Smooth muscle cell (in vitro differentiated cells): ENCODE measurements at regions not wholly inside any gene's neighbourhood (a gene's known extent, or its start where the extent isn't known, plus 50 kb on each side); places are given as distances from the start of the nearest gene placed in this dataset.
A peak's percentile ranks its signal among the peaks of the same experiment; 100 is the strongest.

ENCODE experiments used
- DNase-seq: peaks from one replicate; lab custom pipeline; 2025; ENCODE audit not compliant: unreplicated experiment; lab: John Stamatoyannopoulos, UW
- H2AFZ ChIP-seq: fragments of 200-600 bp; sonication (generic); 2 replicates; pipeline ENCODE4 v1.6.0; 2016; ENCODE audit warnings: antibody characterized with exemption, low read depth, mild to moderate bottlenecking
- H3F3A ChIP-seq: fragments of 200-600 bp; sonication (generic); 2 replicates; pipeline ENCODE4 v1.6.0; 2017; ENCODE audit warnings: antibody characterized with exemption, low read depth
- H3K27ac ChIP-seq: fragments of 200-600 bp; sonication (generic); 2 replicates; pipeline ENCODE4 v1.5.1; 2016; ENCODE audit warnings: low read depth, mild to moderate bottlenecking
- H3K27me3 ChIP-seq: fragments of 200-600 bp; sonication (generic); 2 replicates; pipeline ENCODE4 v1.6.1; 2016; ENCODE audit warnings: low read depth, mild to moderate bottlenecking
- H3K36me3 ChIP-seq: fragments of 200-600 bp; sonication (generic); 2 replicates; pipeline ENCODE4 v1.5.1; 2016; ENCODE audit warnings: low read depth
- H3K4me1 ChIP-seq: fragments of 200-600 bp; sonication (generic); 2 replicates; pipeline ENCODE4 v1.5.1; 2016; ENCODE audit warnings: low read depth
- H3K4me2 ChIP-seq: fragments of 200-600 bp; sonication (generic); 2 replicates; pipeline ENCODE4 v1.6.0; 2016; ENCODE audit warnings: mild to moderate bottlenecking
- H3K4me3 ChIP-seq: fragments of 200-600 bp; sonication (generic); 2 replicates; pipeline ENCODE4 v1.5.1; 2016; ENCODE audit warnings: mild to moderate bottlenecking
- H3K79me2 ChIP-seq: fragments of 200-600 bp; sonication (generic); 2 replicates; pipeline ENCODE4 v1.6.0; 2016; ENCODE audit warnings: low read depth, mild to moderate bottlenecking
- H3K9ac ChIP-seq: fragments of 200-600 bp; sonication (generic); 2 replicates; pipeline ENCODE4 v1.6.0; 2016; ENCODE audit warnings: low read depth
- H3K9me3 ChIP-seq: fragments of 200-600 bp; sonication (generic); replicated peaks from 2 replicates; pipeline ENCODE4 v1.5.1; 2016; ENCODE audit warnings: low read depth
- H4K20me1 ChIP-seq: fragments of 200-600 bp; sonication (generic); 2 replicates; pipeline ENCODE4 v1.6.0; 2016; ENCODE audit warnings: low read depth
- CTCF ChIP-seq: fragments of 200-600 bp; sonication (generic); IDR thresholded peaks from 2 replicates; pipeline ENCODE4 v1.5.1; 2017; ENCODE audit warnings: borderline replicate concordance, mild to moderate bottlenecking, antibody characterized with exemption; ENCODE audit not compliant: insufficient read depth, poor library complexity, severe bottlenecking
- WGBS: methylation state at CpG from one replicate; pipeline ENCODE4 v1.1.7; 2016; ENCODE audit warnings: low lambda C conversion rate; 5-methylcytosine and 5-hydroxymethylcytosine counted together

- WGBS, result 58% methylated on average over 13 of the region's 13 CpGs
- Histone ChIP-seq H3K4me2 (peak overlapping the region; percentile 52), H3F3A (no peaks in the 10 kb centered on the region), H3K4me3 (no peak overlapping the region), H2AFZ (peak overlapping the region; percentile 83), H3K4me1 (peaks cover 7% of the 10 kb centered on the region), H3K27me3 (no peaks in the 10 kb centered on the region), H3K36me3 (no peaks in the 10 kb centered on the region), H3K27ac (no peak overlapping the region), H3K9me3 (no peaks in the 10 kb centered on the region), H3K9ac (no peak overlapping the region), H4K20me1 (no peaks in the 10 kb centered on the region), H3K79me2 (no peaks in the 10 kb centered on the region)
- TF ChIP-seq CTCF, result no peak
- DNase-seq, result no peak
These were observed 180.7 kb upstream of the RAI14 start for GRCh38 chr5:34475249-34475966.

GRCh38 chr5:34476941-34477565, 179.1 kb upstream of the RAI14 start:
- Histone ChIP-seq H3K4me3 (no peak overlapping the region), H3K36me3 (no peaks in the 10 kb centered on the region), H3K27ac (no peak overlapping the region), H3K4me1 (peaks cover 7% of the 10 kb centered on the region), H3K79me2 (no peaks in the 10 kb centered on the region), H3K9me3 (no peaks in the 10 kb centered on the region), H3K4me2 (no peak overlapping the region), H3K9ac (no peak overlapping the region), H2AFZ (no peak overlapping the region), H3F3A (no peaks in the 10 kb centered on the region), H4K20me1 (no peaks in the 10 kb centered on the region), H3K27me3 (no peaks in the 10 kb centered on the region)
- no peak for DNase-seq
- TF ChIP-seq CTCF, result no peak
- 83% methylated on average over 12 of the region's 12 CpGs for WGBS

GRCh38 chr5:34480810-34481528, 175.2 kb upstream of the RAI14 start:
- no peak for TF ChIP-seq CTCF

More at GRCh38 chr5:34480810-34481528, 175.2 kb upstream of the RAI14 start:
- H3K4me3 ChIP-seq, result no peak overlapping the region
- no peak overlapping the region for H3K9ac ChIP-seq
- no peaks in the 10 kb centered on the region for H3K79me2 ChIP-seq
- H3K27me3 ChIP-seq, result no peaks in the 10 kb centered on the region
- no peak for DNase-seq
- WGBS, result 78% methylated on average over 6 of the region's 6 CpGs
- H3K4me1 ChIP-seq, result peaks cover 11% of the 10 kb centered on the region
- no peaks in the 10 kb centered on the region for H3K36me3 ChIP-seq
- no peaks in the 10 kb centered on the region for H4K20me1 ChIP-seq
- H3F3A ChIP-seq, result no peaks in the 10 kb centered on the region
- H3K4me2 ChIP-seq, result no peak overlapping the region
- H2AFZ ChIP-seq, result no peak overlapping the region
- H3K9me3 ChIP-seq, result no peaks in the 10 kb centered on the region
- H3K27ac ChIP-seq, result no peak overlapping the region
